Activated T-helper 17 cell treated with anti-CD3 and anti-CD28 coated beads, Interleukin-2, amount 50 U/mL, for 72 hours (primary cell): ENCODE measurements at regions not wholly inside any gene's neighbourhood (a gene's known extent, or its start where the extent isn't known, plus 50 kb on each side); places are given as distances from the start of the nearest gene placed in this dataset.

ENCODE experiments used
- ATAC-seq: fragments of 150-1000 bp; cut with Tn5 transposase; replicated peaks from 2 replicates; pipeline ENCODE4 v1.10.0; 2021; ENCODE audit warnings: mild to moderate bottlenecking, moderate library complexity
- H3K27ac Mint-ChIP-seq: one replicate; pipeline ENCODE4 v1.8.0; 2022; ENCODE audit warnings: mixed read lengths
- H3K27me3 Mint-ChIP-seq: one replicate; pipeline ENCODE4 v1.8.0; 2022; ENCODE audit warnings: mixed read lengths
- H3K36me3 Mint-ChIP-seq: one replicate; pipeline ENCODE4 v1.8.0; 2022; ENCODE audit warnings: low read depth, mild to moderate bottlenecking, mixed read lengths
- H3K4me1 Mint-ChIP-seq: one replicate; pipeline ENCODE4 v1.8.0; 2022; ENCODE audit warnings: mixed read lengths
- H3K4me3 Mint-ChIP-seq: one replicate; pipeline ENCODE4 v1.8.0; 2022; ENCODE audit warnings: mild to moderate bottlenecking, mixed read lengths
- H3K9me3 Mint-ChIP-seq: one replicate; pipeline ENCODE4 v1.8.0; 2022; ENCODE audit warnings: mixed read lengths

- Mint-ChIP-seq H3K27me3 (no peaks in the 10 kb centered on the region), H3K36me3 (no peaks in the 10 kb centered on the region), H3K9me3 (no peaks in the 10 kb centered on the region), H3K4me1 (no peaks in the 10 kb centered on the region), H3K27ac (no peak overlapping the region), H3K4me3 (no peak overlapping the region)
- no peak for ATAC-seq
These were observed 152.8 kb downstream of the FSIP2 start for GRCh38 chr2:185891403-185891802.

DNA sequence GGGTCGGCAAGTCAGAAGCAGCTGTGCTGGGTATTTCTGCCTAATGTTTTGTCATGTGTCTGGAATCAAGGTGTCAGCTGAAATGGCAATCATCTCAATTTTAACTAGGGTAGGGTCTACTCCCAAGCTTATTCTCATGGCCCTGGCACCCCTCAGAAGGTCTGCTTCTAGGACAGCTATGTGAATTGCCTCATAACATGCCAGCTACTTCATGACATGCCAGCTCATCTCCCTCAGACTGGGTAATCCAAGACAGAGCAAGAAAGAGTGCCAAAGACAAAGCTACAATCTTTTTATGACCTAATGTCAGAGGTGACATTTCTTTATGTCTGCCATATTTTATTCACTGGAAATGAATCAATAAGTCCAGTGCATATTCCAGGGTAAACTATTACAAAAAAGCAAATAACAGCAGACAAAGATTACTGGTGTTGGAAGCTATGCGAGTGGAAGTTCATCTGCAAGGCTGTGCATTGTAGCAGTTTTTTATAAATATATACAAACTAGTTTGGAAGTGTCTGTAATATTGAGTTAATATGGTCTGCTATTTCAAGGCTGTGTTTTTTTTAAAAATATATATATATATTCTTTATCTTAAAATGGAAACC is 153.3 kb downstream of the FSIP2 start:
- H3K4me1 Mint-ChIP-seq, result no peaks in the 10 kb centered on the region
- no peaks in the 10 kb centered on the region for H3K36me3 Mint-ChIP-seq
- H3K9me3 Mint-ChIP-seq, result no peaks in the 10 kb centered on the region
- ATAC-seq, result no peak
- H3K27me3 Mint-ChIP-seq, result no peaks in the 10 kb centered on the region
- no peak overlapping the region for H3K4me3 Mint-ChIP-seq
- H3K27ac Mint-ChIP-seq, result no peak overlapping the region

GRCh38 chr2:185892484-185892883 is 153.9 kb downstream of the FSIP2 start:
- no peaks in the 10 kb centered on the region for H3K27me3 Mint-ChIP-seq
- H3K4me1 Mint-ChIP-seq, result no peaks in the 10 kb centered on the region
- no peaks in the 10 kb centered on the region for H3K9me3 Mint-ChIP-seq
- H3K27ac Mint-ChIP-seq, result no peak overlapping the region
- no peak overlapping the region for H3K4me3 Mint-ChIP-seq
- no peaks in the 10 kb centered on the region for H3K36me3 Mint-ChIP-seq
- ATAC-seq, result no peak

- no peak overlapping the region for H3K4me3 Mint-ChIP-seq
- no peaks in the 10 kb centered on the region for H3K4me1 Mint-ChIP-seq
- ATAC-seq, result no peak
- no peak overlapping the region for H3K27ac Mint-ChIP-seq
- H3K27me3 Mint-ChIP-seq, result no peaks in the 10 kb centered on the region
- H3K36me3 Mint-ChIP-seq, result no peaks in the 10 kb centered on the region
- no peaks in the 10 kb centered on the region for H3K9me3 Mint-ChIP-seq
These were observed 155.6 kb downstream of the FSIP2 start for GRCh38 chr2:185894223-185894622.

- Mint-ChIP-seq H3K27ac (no peak overlapping the region), H3K9me3 (no peaks in the 10 kb centered on the region), H3K4me3 (no peak overlapping the region), H3K4me1 (no peaks in the 10 kb centered on the region), H3K27me3 (no peaks in the 10 kb centered on the region), H3K36me3 (no peaks in the 10 kb centered on the region)
- ATAC-seq, result no peak
These were observed 157.5 kb downstream of the FSIP2 start for GRCh38 chr2:185895828-185896693.

DNA sequence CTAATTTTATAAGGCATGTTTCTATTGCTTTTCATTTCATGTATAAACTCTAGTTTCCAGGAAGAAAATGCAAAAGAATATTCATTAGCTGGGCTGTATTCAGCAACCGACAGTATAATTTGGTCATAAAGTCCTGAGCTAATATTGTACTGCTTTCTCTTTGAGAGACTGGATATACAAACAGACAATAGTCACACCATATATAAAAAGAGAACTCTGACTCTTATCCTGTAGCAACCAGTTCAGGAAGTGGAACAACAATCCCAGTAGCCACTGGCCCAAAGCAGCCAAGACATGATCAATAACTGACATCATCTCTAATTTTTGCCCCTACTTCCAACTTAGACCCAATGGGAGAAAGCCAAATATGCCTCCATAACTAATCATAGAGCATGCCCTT is 160.8 kb downstream of the FSIP2 start:
- Mint-ChIP-seq H3K36me3 (no peaks in the 10 kb centered on the region), H3K27ac (no peak overlapping the region), H3K27me3 (no peaks in the 10 kb centered on the region), H3K4me1 (no peaks in the 10 kb centered on the region), H3K4me3 (no peak overlapping the region), H3K9me3 (no peaks in the 10 kb centered on the region)
- no peak for ATAC-seq

DNA sequence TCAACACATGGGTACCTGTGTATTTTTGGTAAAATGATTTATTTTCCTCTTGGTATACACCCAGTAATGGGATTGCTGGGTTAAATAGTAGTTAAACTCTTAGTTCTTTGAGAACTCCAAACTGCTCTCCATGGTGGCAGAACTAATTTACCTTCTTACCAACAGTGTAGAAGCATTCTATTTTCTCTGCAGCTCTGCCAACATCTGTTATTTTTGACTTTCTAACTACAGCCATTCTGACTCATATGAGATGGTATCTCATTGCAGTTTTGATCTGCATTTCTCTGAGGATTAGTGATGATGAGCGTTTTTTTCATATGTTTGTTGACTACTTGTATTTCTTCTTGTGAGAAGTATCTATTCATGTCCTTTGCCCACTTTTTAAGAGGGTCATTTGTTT is 180.6 kb downstream of the FSIP2 start:
- Mint-ChIP-seq H3K4me1 (no peaks in the 10 kb centered on the region), H3K27me3 (no peaks in the 10 kb centered on the region), H3K4me3 (no peak overlapping the region), H3K36me3 (no peaks in the 10 kb centered on the region), H3K9me3 (no peaks in the 10 kb centered on the region), H3K27ac (no peak overlapping the region)
- ATAC-seq, result no peak

DNA sequence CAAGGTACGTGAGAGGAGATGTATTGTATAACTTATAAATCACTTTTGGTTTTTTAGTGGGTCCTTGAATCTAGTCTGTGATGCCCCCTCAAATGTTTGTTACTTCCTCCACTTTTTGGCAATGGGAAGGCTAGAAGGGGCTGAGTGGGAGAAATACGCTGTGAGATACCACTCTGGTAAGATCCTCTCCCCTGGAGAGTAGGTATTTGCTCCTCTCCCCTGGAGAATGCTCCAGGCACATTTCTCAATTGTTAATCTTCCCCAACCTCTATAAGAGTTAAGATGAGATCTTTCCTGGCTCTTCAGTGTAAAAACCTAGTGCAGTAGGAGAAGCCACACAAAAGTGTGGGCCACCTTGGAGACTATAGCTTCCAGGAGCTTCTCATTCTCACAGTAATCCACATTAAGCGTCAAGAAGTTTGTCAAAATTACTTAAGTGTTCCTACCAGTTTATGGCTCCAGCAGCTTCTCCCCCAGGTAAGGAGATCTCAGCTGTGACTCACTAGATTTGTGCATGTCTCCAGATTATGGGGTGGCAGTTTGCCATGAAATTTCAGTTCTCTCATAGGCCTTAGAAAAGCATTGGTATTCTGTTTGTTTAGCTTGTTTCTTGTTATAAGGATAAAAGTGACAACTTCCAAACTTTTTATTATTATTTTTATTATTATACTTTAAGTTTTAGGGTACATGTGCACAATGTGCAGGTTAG is 182.6 kb downstream of the FSIP2 start:
- H3K36me3 Mint-ChIP-seq, result no peaks in the 10 kb centered on the region
- H3K27ac Mint-ChIP-seq, result no peak overlapping the region
- H3K4me3 Mint-ChIP-seq, result no peak overlapping the region
- no peak for ATAC-seq
- H3K9me3 Mint-ChIP-seq, result no peaks in the 10 kb centered on the region
- no peaks in the 10 kb centered on the region for H3K27me3 Mint-ChIP-seq
- no peaks in the 10 kb centered on the region for H3K4me1 Mint-ChIP-seq

DNA sequence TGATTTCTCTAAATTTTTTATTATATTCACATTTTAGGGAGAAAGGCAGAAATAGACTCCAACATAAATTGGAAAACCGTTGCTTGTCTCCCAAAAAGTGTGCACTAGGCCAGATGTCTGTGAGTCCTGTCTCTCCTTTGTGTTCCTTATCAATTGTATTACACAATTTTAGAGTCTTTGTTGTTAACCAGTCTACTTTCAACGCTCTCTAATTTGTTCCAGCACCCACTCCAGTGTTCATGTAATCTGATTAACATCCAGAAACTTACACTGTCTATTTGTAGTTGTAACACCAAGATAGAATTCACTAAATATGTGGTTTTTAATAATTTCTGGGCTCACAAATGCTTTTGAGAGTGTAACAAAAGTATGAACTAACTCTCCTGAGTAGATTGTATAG is 195.6 kb downstream of the FSIP2 start:
- H3K9me3 Mint-ChIP-seq, result peaks cover 4% of the 10 kb centered on the region

GRCh38 chr2:185939858-185940257 is 201.3 kb downstream of the FSIP2 start:
- Mint-ChIP-seq H3K4me1 (no peaks in the 10 kb centered on the region), H3K4me3 (no peak overlapping the region), H3K36me3 (no peaks in the 10 kb centered on the region), H3K27me3 (no peaks in the 10 kb centered on the region), H3K27ac (no peak overlapping the region), H3K9me3 (peaks cover 7% of the 10 kb centered on the region)
- ATAC-seq, result no peak

More for the DNA sequence above, 195.6 kb downstream of the FSIP2 start:
- Mint-ChIP-seq H3K27ac (no peak overlapping the region), H3K27me3 (no peaks in the 10 kb centered on the region), H3K4me1 (no peaks in the 10 kb centered on the region), H3K4me3 (no peak overlapping the region), H3K36me3 (no peaks in the 10 kb centered on the region)
- no peak for ATAC-seq

GRCh38 chr2:185942855-185943254 is 204.3 kb downstream of the FSIP2 start:
- H3K4me3 Mint-ChIP-seq, result no peak overlapping the region
- no peak for ATAC-seq
- H3K4me1 Mint-ChIP-seq, result no peaks in the 10 kb centered on the region

GRCh38 chr2:185947722-185948121 is 209.1 kb downstream of the FSIP2 start:
- no peaks in the 10 kb centered on the region for H3K4me1 Mint-ChIP-seq
- H3K4me3 Mint-ChIP-seq, result no peak overlapping the region
- no peak overlapping the region for H3K27ac Mint-ChIP-seq
- no peaks in the 10 kb centered on the region for H3K9me3 Mint-ChIP-seq
- no peaks in the 10 kb centered on the region for H3K36me3 Mint-ChIP-seq
- no peak for ATAC-seq
- no peaks in the 10 kb centered on the region for H3K27me3 Mint-ChIP-seq

More at GRCh38 chr2:185942855-185943254, 204.3 kb downstream of the FSIP2 start:
- H3K36me3 Mint-ChIP-seq, result no peaks in the 10 kb centered on the region
- H3K9me3 Mint-ChIP-seq, result peaks cover 7% of the 10 kb centered on the region
- H3K27ac Mint-ChIP-seq, result no peak overlapping the region
- H3K27me3 Mint-ChIP-seq, result no peaks in the 10 kb centered on the region

- Mint-ChIP-seq H3K9me3 (no peaks in the 10 kb centered on the region), H3K27ac (no peak overlapping the region), H3K36me3 (no peaks in the 10 kb centered on the region), H3K27me3 (no peaks in the 10 kb centered on the region), H3K4me1 (no peaks in the 10 kb centered on the region), H3K4me3 (no peak overlapping the region)
- no peak for ATAC-seq
These were observed 213.5 kb downstream of the FSIP2 start for GRCh38 chr2:185952100-185952499.

GRCh38 chr2:185954389-185954788 is 215.8 kb downstream of the FSIP2 start:
- H3K27ac Mint-ChIP-seq, result no peak overlapping the region
- H3K9me3 Mint-ChIP-seq, result peaks cover 6% of the 10 kb centered on the region
- H3K4me3 Mint-ChIP-seq, result no peak overlapping the region
- H3K27me3 Mint-ChIP-seq, result no peaks in the 10 kb centered on the region
- no peak for ATAC-seq
- no peaks in the 10 kb centered on the region for H3K36me3 Mint-ChIP-seq
- no peaks in the 10 kb centered on the region for H3K4me1 Mint-ChIP-seq

DNA sequence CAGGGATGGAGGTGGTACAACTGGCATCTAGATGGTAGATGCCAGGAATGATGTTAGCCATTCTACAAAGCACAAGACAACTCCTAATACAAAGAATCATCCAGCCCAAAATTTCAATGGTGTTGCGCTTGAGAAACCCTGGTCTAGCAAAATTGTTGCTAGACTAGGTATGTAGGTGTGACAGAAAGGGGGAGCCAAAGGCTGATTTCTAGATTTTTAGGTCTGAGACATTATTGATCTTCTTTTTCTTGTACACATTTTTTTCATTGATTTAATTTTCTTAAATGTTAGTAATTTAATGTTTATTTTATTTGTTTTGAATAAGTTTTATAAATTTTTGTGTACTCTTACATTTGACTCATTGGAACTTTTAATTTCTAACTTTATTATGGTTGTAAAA is 216.4 kb downstream of the FSIP2 start:
- Mint-ChIP-seq H3K4me1 (no peaks in the 10 kb centered on the region), H3K4me3 (no peak overlapping the region), H3K36me3 (no peaks in the 10 kb centered on the region), H3K27ac (no peak overlapping the region), H3K27me3 (no peaks in the 10 kb centered on the region), H3K9me3 (peaks cover 6% of the 10 kb centered on the region)
- ATAC-seq, result no peak
